Stimulated activated CD4-positive, alpha-beta T cell treated with anti-CD3 and anti-CD28 coated beads, Interleukin-4, amount 100 ng/mL, for 1 hour (primary cell): ENCODE measurements at regions not wholly inside any gene's neighbourhood (a gene's known extent, or its start where the extent isn't known, plus 50 kb on each side); places are given as distances from the start of the nearest gene placed in this dataset.

Source experiments
- DNase-seq: peaks from one replicate; pipeline ENCODE4 v3.0.0-alpha.2; 2020

GRCh38 chr5:35477911-35478310, 139.8 kb upstream of the SPEF2 start:
- no peak for DNase-seq

- no peak for DNase-seq
Observed at GRCh38 chr5:35477321-35477720, 140.3 kb upstream of the SPEF2 start.

- DNase-seq: no peak
Observed at GRCh38 chr5:35476797-35477196, 140.9 kb upstream of the SPEF2 start.

GRCh38 chr5:35476036-35476435, 141.6 kb upstream of the SPEF2 start:
- no peak for DNase-seq

- no peak for DNase-seq
Observed at GRCh38 chr5:35473589-35473988, 144.1 kb upstream of the SPEF2 start.

GRCh38 chr5:35470866-35471265, 146.8 kb upstream of the SPEF2 start:
- DNase-seq: no peak

GRCh38 chr5:35468811-35469210, 148.9 kb upstream of the SPEF2 start:
- DNase-seq: no peak

GRCh38 chr5:35466746-35467145, 150.9 kb upstream of the SPEF2 start:
- no peak for DNase-seq

GRCh38 chr5:35464757-35465156, 152.9 kb upstream of the SPEF2 start:
- no peak for DNase-seq

- DNase-seq: no peak
Observed at GRCh38 chr5:35461530-35461929, 156.1 kb upstream of the SPEF2 start.

GRCh38 chr5:35458824-35459207, 158.8 kb upstream of the SPEF2 start:
- DNase-seq: no peak

- DNase-seq: no peak
Observed at GRCh38 chr5:35457912-35458823, 159.5 kb upstream of the SPEF2 start.

GRCh38 chr5:35456506-35456905, 161.2 kb upstream of the SPEF2 start:
- DNase-seq: no peak

GRCh38 chr5:35454011-35454525, 163.6 kb upstream of the SPEF2 start:
- no peak for DNase-seq

- no peak for DNase-seq
Observed at GRCh38 chr5:35443803-35444595, 173.7 kb upstream of the SPEF2 start.

GRCh38 chr5:35442885-35443639, 174.6 kb upstream of the SPEF2 start:
- DNase-seq: no peak

GRCh38 chr5:35440409-35440808, 177.3 kb upstream of the SPEF2 start:
- DNase-seq: no peak

- DNase-seq: no peak
Observed at GRCh38 chr5:35438786-35439185, 178.9 kb upstream of the SPEF2 start.

GRCh38 chr5:35438288-35438687, 179.4 kb upstream of the SPEF2 start:
- DNase-seq: no peak

- DNase-seq: no peak
Observed at GRCh38 chr5:35436400-35437057, 181.1 kb upstream of the SPEF2 start.

- DNase-seq: no peak
Observed at GRCh38 chr5:35430381-35431162, 187.1 kb upstream of the SPEF2 start.

- no peak for DNase-seq
Observed at GRCh38 chr5:35420200-35420599, 189.9 kb upstream of the PRLR start.
